Stomach smooth muscle (tissue), 2 donors: ENCODE measurements at regions not wholly inside any gene's neighbourhood (a gene's known extent, or its start where the extent isn't known, plus 50 kb on each side); places are given as distances from the start of the nearest gene placed in this dataset.
A peak's percentile ranks its signal among the peaks of the same experiment; 100 is the strongest.
"Not testable (repeated sequence)": the region's sequence is repeated elsewhere in the genome, so short reads cannot be mapped to it uniquely, and the experiment has no call there.

Experiments used
- H3K27ac ChIP-seq: one replicate; pipeline ENCODE4 v1.7.0; 2013; ENCODE audit warnings: mild to moderate bottlenecking, low read length, inconsistent platforms
- H3K27me3 ChIP-seq, 2 donors: one replicate each; pipeline ENCODE4 v1.7.0; 2013; ENCODE audit warnings: low read length in 2 of 2; ENCODE audit not compliant: insufficient read depth in 2 of 2, control insufficient read depth in 1 of 2
- H3K36me3 ChIP-seq, 2 donors: one replicate each; pipeline ENCODE4 v1.7.0; 2013; ENCODE audit warnings: low read length in 2 of 2; ENCODE audit not compliant: control insufficient read depth in 2 of 2, insufficient read depth in 2 of 2
- H3K4me1 ChIP-seq: one replicate; pipeline ENCODE4 v1.7.0; 2013; ENCODE audit warnings: low read length; ENCODE audit not compliant: control insufficient read depth, insufficient read depth
- H3K4me3 ChIP-seq, 2 donors: one replicate each; pipeline ENCODE4 v1.7.0; 2013; ENCODE audit warnings: low read length in 2 of 2
- H3K9ac ChIP-seq, 2 donors: one replicate each; pipeline ENCODE4 v1.7.0; 2013; ENCODE audit warnings: low read length in 2 of 2, mild to moderate bottlenecking in 1 of 2
- H3K9me3 ChIP-seq, 2 donors: one replicate each; pipeline ENCODE4 v1.7.0; 2013; ENCODE audit warnings: low read length in 2 of 2; ENCODE audit not compliant: control insufficient read depth in 2 of 2
- donor health status: healthy.
- donor health status: Pancreatic carcinoma.

- H3K4me1 ChIP-seq, H3K36me3 ChIP-seq, H3K27ac ChIP-seq, H3K9me3 ChIP-seq, H3K9ac ChIP-seq, H3K27me3 ChIP-seq, H3K4me3 ChIP-seq: not testable (repeated sequence)
Observed at GRCh38 chr2:87577358-87577757, 170.5 kb upstream of the PLGLB2 start.

DNA sequence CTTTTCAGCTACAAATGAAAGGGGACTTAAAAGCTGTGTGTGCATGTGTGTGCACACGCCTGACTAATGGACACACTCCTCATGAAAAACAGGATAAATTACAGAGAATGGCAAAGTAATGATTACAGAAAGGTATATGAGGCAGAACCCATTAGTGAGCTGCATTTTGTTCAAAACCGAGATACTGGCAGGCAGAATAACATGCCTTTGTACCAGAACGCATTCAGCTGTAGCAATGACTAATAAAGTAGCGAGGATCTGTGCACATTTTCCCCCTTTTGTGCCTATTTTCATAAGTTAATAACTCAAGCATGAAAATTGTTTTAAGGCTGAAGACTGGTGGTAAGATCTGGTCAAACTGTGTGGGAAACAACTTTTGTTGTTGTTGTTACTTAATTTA, 165.7 kb upstream of the PLGLB2 start:
- H3K4me1 ChIP-seq, H3K36me3 ChIP-seq, H3K27me3 ChIP-seq, H3K9me3 ChIP-seq, H3K4me3 ChIP-seq, H3K9ac ChIP-seq, H3K27ac ChIP-seq: not testable (repeated sequence)

- not testable (repeated sequence) for H3K36me3 ChIP-seq, H3K9ac ChIP-seq, H3K9me3 ChIP-seq, H3K27me3 ChIP-seq, H3K4me1 ChIP-seq, H3K4me3 ChIP-seq, H3K27ac ChIP-seq
Observed at GRCh38 chr2:87582579-87582978, 165.3 kb upstream of the PLGLB2 start.

- not testable (repeated sequence) for H3K4me1 ChIP-seq, H3K27ac ChIP-seq, H3K27me3 ChIP-seq, H3K4me3 ChIP-seq, H3K36me3 ChIP-seq, H3K9me3 ChIP-seq, H3K9ac ChIP-seq
Observed at GRCh38 chr2:87583370-87583769, 164.5 kb upstream of the PLGLB2 start.

- H3K4me3 ChIP-seq, H3K27ac ChIP-seq, H3K9me3 ChIP-seq, H3K27me3 ChIP-seq, H3K4me1 ChIP-seq, H3K9ac ChIP-seq, H3K36me3 ChIP-seq: not testable (repeated sequence)
Observed at GRCh38 chr2:87583803-87584202, 164.1 kb upstream of the PLGLB2 start.

- H3K27me3 ChIP-seq, H3K9me3 ChIP-seq, H3K9ac ChIP-seq, H3K4me1 ChIP-seq, H3K27ac ChIP-seq, H3K36me3 ChIP-seq: not testable (repeated sequence)
- H3K4me3 ChIP-seq, result peak overlapping the region; percentile 16 to 54
Observed at GRCh38 chr2:87584268-87584906, 163.5 kb upstream of the PLGLB2 start.

DNA sequence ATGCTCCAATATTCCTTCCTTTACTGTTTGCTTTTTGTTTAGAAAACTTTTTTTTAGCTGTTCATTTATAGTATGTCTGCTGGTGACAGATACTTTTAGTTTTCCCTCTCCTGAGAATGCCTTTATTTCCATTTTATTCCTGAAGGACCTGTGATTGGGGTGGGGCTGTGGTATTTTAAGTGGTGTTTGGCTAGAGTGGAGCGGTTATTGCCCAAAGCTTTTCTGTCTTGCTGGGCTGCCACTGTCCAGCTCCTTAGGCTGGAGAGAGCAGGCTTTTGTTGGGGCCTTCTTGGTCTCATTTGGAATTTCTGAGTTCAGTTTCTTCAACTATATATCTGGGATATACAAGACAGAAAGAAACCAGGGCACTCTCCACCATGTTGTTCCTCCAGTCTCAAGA, 160.0 kb upstream of the PLGLB2 start:
- not testable (repeated sequence) for H3K4me1 ChIP-seq, H3K27ac ChIP-seq

DNA sequence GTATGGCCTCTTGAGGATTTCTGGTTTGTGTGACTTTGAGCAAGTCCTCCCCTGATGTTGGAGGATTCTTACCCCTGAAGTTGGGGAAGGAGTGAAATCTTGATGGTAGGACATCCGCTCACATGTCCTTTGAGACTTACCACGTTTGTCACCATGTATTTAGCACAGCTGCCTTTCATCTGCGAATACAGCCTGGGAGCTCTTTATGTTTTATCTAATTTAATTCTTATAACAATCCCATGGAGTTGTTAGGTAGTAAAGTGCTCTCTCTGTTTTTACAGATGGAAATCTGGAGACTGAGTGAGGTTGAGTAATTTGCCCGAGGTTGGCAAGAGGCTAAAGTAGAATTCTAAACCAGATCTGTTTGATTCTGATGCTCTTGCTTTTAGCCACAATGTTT, 154.9 kb upstream of the PLGLB2 start:
- H3K9ac ChIP-seq, H3K36me3 ChIP-seq, H3K27me3 ChIP-seq, H3K27ac ChIP-seq, H3K9me3 ChIP-seq, H3K4me3 ChIP-seq: not testable (repeated sequence)
- peaks cover 14% of the 10 kb centered on the region for H3K4me1 ChIP-seq

More for the DNA sequence above, 160.0 kb upstream of the PLGLB2 start:
- not testable (repeated sequence) for H3K9ac ChIP-seq, H3K27me3 ChIP-seq, H3K4me3 ChIP-seq, H3K9me3 ChIP-seq, H3K36me3 ChIP-seq

DNA sequence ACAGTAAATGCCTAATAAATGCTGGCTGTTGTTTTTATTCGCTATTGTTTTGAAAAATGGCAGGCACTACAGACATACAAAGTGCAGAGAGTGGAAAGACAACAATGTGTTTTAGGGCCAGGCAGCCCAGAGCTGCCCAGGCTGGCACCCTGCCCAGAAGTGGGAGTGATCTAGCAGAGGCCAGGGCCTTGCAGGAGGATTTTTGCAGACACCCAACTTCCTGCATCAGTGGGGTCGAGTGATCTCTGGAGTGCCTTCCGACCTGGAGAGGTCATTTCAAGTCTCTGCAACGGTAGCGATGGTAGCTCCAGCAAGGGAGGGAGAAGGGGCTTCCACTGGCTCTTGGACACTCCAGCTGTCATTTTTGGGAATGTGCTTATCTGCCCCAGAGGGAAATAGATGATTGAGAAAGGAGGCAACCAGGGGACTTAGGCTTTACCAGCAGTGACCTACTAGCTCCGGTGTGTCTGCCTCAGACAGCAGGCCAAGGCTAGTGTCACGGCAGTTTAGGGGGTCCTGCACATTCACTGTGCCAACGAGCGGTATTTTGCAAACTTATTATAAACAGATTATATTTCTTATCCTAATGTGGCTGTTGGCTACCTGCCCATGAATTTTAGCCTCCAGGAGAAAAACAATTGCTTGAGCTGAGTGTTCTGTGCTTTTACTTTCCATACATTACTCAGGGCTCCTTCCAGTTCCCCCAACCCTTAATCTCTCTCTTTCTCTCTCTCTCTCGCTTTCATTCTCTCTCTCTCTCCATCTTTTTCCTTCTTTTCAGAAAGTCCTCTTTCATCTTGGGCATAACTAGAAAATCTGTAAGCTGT, 153.9 kb upstream of the PLGLB2 start:
- not testable (repeated sequence) for H3K36me3 ChIP-seq, H3K9ac ChIP-seq, H3K27ac ChIP-seq, H3K27me3 ChIP-seq, H3K9me3 ChIP-seq, H3K4me3 ChIP-seq
- peaks cover 14% of the 10 kb centered on the region for H3K4me1 ChIP-seq

GRCh38 chr2:87594611-87594992, 153.3 kb upstream of the PLGLB2 start:
- not testable (repeated sequence) for H3K27ac ChIP-seq, H3K4me3 ChIP-seq, H3K9me3 ChIP-seq, H3K27me3 ChIP-seq, H3K9ac ChIP-seq, H3K36me3 ChIP-seq
- peaks cover 14% of the 10 kb centered on the region for H3K4me1 ChIP-seq

DNA sequence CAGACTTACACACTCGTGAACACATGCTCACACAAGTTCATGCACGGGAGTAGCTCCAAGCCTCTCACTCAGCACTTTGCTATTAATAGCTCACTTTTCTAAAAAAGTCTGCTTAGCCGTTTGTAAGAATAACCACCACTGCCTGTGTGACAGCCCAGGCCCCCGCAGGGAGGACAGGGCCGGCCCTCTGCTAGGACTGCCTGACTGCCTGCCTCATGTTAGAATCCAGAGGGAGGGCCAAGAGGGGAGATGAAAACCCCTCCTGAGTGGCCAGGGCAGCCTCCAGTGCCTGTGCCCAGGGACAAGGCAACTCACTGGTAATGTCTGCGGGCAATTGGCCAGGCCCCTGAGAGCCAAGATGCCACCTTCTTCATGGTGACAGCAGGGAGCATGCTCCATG, 152.9 kb upstream of the PLGLB2 start:
- not testable (repeated sequence) for H3K36me3 ChIP-seq, H3K27me3 ChIP-seq, H3K27ac ChIP-seq, H3K9me3 ChIP-seq, H3K9ac ChIP-seq, H3K4me3 ChIP-seq
- peaks cover 14% of the 10 kb centered on the region for H3K4me1 ChIP-seq
